ENCODE measurements at regions not wholly inside any gene's neighbourhood (a gene's known extent, or its start where the extent isn't known, plus 50 kb on each side); places are given as distances from the start of the nearest gene placed in this dataset.
"Not testable (repeated sequence)": the region's sequence is repeated elsewhere in the genome, so short reads cannot be mapped to it uniquely, and the experiment has no call there.

DNA sequence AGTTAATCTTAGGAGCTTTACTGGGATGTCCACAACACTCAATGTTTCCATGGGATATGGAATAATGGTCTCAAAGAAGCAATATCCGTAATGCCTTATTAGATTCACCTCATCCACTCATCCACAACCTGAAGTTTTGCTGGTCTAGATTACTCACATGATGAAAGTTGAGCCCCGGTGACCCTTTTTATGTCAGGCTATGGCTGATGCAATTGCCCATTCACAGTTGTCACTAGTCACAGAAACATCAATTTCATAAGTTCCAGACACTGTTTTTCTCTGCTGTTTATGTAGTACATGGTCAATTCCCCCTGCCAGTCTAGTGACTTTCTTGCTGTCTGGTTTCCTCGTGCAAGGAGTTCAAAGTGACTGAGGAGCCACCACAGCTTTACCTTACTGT is 491.2 kb upstream of the ATXN8OS start:
- POLR2A ChIA-PET: no interaction called here
- Histone ChIP-seq H3K36me3 (ENCODE audit: control insufficient read depth, insufficient read depth, low read length) (no peaks in the 10 kb centered on the region), H3K27me3 (ENCODE audit: control insufficient read depth, insufficient read depth, low read length) (no peaks in the 10 kb centered on the region), H3K4me3 (ENCODE audit: low read depth, low read length) (no peak overlapping the region)
- CTCF ChIA-PET: interaction anchor here (0.6 kb wide), 1 partner anchor 514 kb away, joined by 3 read pairs; no protein-coding TSS in a partner anchor
- no peak for DNase-seq (ENCODE audit: low read depth)
- TF ChIP-seq, protein P1, sequence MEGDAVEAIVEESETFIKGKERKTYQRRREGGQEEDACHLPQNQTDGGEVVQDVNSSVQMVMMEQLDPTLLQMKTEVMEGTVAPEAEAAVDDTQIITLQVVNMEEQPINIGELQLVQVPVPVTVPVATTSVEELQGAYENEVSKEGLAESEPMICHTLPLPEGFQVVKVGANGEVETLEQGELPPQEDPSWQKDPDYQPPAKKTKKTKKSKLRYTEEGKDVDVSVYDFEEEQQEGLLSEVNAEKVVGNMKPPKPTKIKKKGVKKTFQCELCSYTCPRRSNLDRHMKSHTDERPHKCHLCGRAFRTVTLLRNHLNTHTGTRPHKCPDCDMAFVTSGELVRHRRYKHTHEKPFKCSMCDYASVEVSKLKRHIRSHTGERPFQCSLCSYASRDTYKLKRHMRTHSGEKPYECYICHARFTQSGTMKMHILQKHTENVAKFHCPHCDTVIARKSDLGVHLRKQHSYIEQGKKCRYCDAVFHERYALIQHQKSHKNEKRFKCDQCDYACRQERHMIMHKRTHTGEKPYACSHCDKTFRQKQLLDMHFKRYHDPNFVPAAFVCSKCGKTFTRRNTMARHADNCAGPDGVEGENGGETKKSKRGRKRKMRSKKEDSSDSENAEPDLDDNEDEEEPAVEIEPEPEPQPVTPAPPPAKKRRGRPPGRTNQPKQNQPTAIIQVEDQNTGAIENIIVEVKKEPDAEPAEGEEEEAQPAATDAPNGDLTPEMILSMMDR (IDR thresholded peaks at IDR 0.05; ENCODE audit: insufficient read depth, low read depth, low read length): no peak

DNA sequence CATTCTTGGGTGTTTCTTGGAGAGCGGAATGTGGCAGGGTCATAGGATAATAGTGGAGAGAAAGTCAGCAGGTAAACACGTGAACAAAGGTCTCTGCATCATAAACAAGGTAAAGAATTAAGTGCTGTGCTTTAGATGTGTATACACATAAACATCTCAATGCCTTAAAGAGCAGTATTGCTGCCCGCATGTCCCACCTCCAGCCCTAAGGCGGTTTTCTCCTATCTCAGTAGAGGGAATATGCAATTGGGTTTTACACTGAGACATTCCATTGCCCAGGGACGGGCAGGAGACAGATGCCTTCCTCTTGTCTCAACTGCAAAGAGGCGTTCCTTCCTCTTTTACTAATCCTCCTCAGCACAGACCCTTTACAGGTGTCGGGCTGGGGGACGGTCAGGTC is 492.6 kb upstream of the ATXN8OS start:
- DNase-seq (ENCODE audit: low read depth); H3K27me3 ChIP-seq (ENCODE audit: control insufficient read depth, insufficient read depth, low read length); CTCF ChIA-PET; H3K36me3 ChIP-seq (ENCODE audit: control insufficient read depth, insufficient read depth, low read length); POLR2A ChIA-PET; H3K4me3 ChIP-seq (ENCODE audit: low read depth, low read length): not testable (repeated sequence)

DNA sequence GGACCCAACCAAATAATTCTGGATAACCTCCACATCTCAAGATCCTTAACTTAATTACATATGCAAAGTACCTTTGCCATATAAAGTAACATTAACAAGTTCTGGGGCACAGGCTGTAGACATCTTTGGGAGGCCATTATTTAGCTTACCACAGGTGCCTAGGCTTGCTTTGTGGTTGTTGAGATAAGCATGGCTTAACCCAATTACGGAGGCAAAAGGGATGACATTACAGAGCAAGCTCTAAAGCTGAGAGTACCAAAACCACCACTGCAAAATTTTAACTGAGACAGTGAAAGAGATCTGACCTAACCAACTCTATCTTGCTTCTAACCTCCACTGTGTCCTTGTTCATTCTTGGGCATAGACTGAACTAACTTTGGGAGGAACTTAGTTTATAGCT is 502.9 kb upstream of the ATXN8OS start:
- DNase-seq (ENCODE audit: low read depth): no peak
- CTCF ChIA-PET: no interaction called here
- TF ChIP-seq, protein P1 (IDR thresholded peaks at IDR 0.05; ENCODE audit: insufficient read depth, low read depth, low read length): no peak
- no peak overlapping the region for H3K4me3 ChIP-seq (ENCODE audit: low read depth, low read length)
- POLR2A ChIA-PET: no interaction called here
- no peaks in the 10 kb centered on the region for H3K36me3 ChIP-seq (ENCODE audit: control insufficient read depth, insufficient read depth, low read length)
- H3K27me3 ChIP-seq (ENCODE audit: control insufficient read depth, insufficient read depth, low read length): no peaks in the 10 kb centered on the region

DNA sequence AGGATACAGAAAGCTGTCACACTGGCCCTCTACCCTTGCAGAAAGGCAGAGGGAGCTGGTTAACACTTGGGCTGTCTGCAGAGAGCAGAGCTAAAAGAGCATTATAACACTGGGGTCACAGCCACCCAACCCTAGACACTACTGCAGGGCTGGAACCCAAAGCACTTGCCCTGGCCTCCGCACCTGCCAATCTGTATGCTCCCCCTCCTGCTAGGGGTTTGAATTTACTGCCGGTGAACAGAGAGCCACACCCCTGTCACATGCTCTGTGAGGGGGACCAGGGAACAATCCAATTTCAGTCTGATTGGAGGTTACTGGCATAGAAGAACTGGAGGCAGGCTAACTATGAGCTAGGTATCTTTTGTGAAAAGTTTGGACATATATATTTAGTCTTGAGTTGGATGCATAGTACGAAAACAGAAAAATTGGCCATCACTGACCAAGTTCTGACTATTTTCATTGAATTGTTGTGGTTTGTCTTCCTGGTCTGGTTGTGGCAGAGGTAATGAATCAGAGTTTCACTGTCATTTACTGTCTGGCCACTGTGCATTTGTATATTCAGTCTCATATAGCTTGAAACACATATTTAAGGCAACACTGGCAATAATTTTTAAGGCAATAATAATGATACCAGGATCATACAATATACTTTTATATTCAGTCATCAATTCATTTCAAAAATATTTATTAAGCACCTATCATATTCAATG is 504.3 kb upstream of the ATXN8OS start:
- Histone ChIP-seq H3K36me3 (ENCODE audit: control insufficient read depth, insufficient read depth, low read length) (no peaks in the 10 kb centered on the region), H3K4me3 (ENCODE audit: low read depth, low read length) (no peak overlapping the region), H3K27me3 (ENCODE audit: control insufficient read depth, insufficient read depth, low read length) (no peaks in the 10 kb centered on the region)
- no peak for DNase-seq (ENCODE audit: low read depth)
- ChIA-PET CTCF (no interaction called here), POLR2A (no interaction called here)
- TF ChIP-seq, protein P1 (IDR thresholded peaks at IDR 0.05; ENCODE audit: insufficient read depth, low read depth, low read length): no peak

DNA sequence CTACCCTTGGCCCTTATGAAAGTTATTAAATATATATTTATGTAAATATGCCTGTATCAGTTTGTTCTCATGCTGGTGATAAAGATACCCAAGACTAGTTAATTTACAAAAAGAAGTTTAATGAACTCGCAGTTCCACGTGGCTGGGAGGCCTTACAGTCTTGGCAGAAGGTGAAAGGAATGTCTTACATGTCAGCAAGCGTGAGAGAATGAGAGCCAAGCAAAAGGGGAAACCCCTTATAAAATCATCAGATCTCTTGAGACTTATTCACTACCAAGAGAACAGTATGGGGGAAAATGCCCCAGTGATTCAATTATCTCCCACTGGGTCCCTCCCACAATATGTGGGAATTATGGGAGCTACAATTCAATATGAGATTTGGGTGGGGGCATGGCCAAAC is 506.0 kb upstream of the ATXN8OS start:
- TF ChIP-seq, protein P1 (IDR thresholded peaks at IDR 0.05; ENCODE audit: insufficient read depth, low read depth, low read length): no peak
- no peaks in the 10 kb centered on the region for H3K27me3 ChIP-seq (ENCODE audit: control insufficient read depth, insufficient read depth, low read length)
- CTCF ChIA-PET: no interaction called here
- H3K36me3 ChIP-seq (ENCODE audit: control insufficient read depth, insufficient read depth, low read length): no peaks in the 10 kb centered on the region
- H3K4me3 ChIP-seq (ENCODE audit: low read depth, low read length): no peak overlapping the region
- no peak for DNase-seq (ENCODE audit: low read depth)
- POLR2A ChIA-PET: no interaction called here

DNA sequence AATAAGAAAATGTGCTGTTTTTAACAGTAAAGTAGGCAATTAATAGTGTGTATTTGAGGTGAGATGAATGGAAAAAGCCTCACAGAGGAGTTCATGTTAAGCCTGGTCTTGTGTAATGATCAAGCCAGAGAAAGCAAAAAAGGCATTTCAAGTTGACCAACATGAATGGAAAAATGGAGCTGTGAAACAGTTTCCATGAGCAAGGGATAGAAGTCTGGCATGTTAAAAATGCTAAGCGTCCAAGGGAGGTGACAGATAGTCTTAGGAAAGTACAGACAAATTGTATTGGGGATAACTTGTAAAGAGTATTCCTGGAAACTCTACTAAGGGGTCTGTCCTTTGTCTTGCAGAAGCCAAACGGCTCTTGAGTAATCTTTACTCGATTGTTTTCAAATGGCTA is 506.8 kb upstream of the ATXN8OS start:
- TF ChIP-seq, protein P1 (IDR thresholded peaks at IDR 0.05; ENCODE audit: insufficient read depth, low read depth, low read length): no peak
- ChIA-PET POLR2A (no interaction called here), CTCF (no interaction called here)
- H3K36me3 ChIP-seq (ENCODE audit: control insufficient read depth, insufficient read depth, low read length): no peaks in the 10 kb centered on the region
- H3K4me3 ChIP-seq (ENCODE audit: low read depth, low read length): no peak overlapping the region
- DNase-seq (ENCODE audit: low read depth): no peak
- no peaks in the 10 kb centered on the region for H3K27me3 ChIP-seq (ENCODE audit: control insufficient read depth, insufficient read depth, low read length)

Measured in BJ (cell line).